Sigmoid colon (tissue), 4 donors: ENCODE measurements at regions not wholly inside any gene's neighbourhood (a gene's known extent, or its start where the extent isn't known, plus 50 kb on each side); places are given as distances from the start of the nearest gene placed in this dataset.

Experiments used
- CTCF ChIP-seq, 4 experiments: fragments of 450-650 bp in 3 of 4; fragments of 200-600 bp in 1 of 4; IDR thresholded peaks; one replicate each; pipeline ENCODE4 v1.5.1; 2016 to 2019; ENCODE audit warnings: antibody characterized with exemption in 4 of 4, mild to moderate bottlenecking in 3 of 4, moderate library complexity in 2 of 4
- EP300 ChIP-seq, 4 donors: sonication (generic); formaldehyde crosslinking; IDR thresholded peaks; one replicate each; pipeline ENCODE4 v1.6.1; 2017; ENCODE audit warnings: antibody characterized with exemption in 4 of 4
- POLR2A ChIP-seq, 2 donors: fragments of 450-650 bp; IDR thresholded peaks; one replicate each; pipeline ENCODE4 v1.6.1; 2016; ENCODE audit warnings: antibody characterized with exemption in 2 of 2, mild to moderate bottlenecking in 2 of 2, moderate library complexity in 2 of 2
- POLR2AphosphoS5 ChIP-seq, 4 donors: sonication (generic); formaldehyde crosslinking; IDR thresholded peaks; one replicate each; pipeline ENCODE4 v1.6.1; 2017; ENCODE audit warnings: antibody characterized with exemption in 4 of 4

- no peak for TF ChIP-seq CTCF (IDR thresholded peaks at IDR 0.05)
- no peak for TF ChIP-seq EP300 (IDR thresholded peaks at IDR 0.05)
- TF ChIP-seq POLR2AphosphoS5 (IDR thresholded peaks at IDR 0.05) = no peak
- TF ChIP-seq POLR2A (IDR thresholded peaks at IDR 0.05) = no peak
Measured at GRCh38 chr1:186569856-186570255, 108.9 kb upstream of the PDC start.
